Epithelial cell of proximal tubule (primary cell): ENCODE measurements at regions not wholly inside any gene's neighbourhood (a gene's known extent, or its start where the extent isn't known, plus 50 kb on each side); places are given as distances from the start of the nearest gene placed in this dataset.

Source experiments
- DNase-seq: peaks from one replicate; pipeline ENCODE4 v3.0.0-alpha.2; 2011; ENCODE audit warnings: low read depth
- H3K4me3 ChIP-seq: 2 replicates; pipeline ENCODE4 v1.5.1; 2011; ENCODE audit warnings: low read depth, mild to moderate bottlenecking, low read length
- CTCF ChIP-seq: conservative IDR thresholded peaks from 2 replicates; pipeline ENCODE4 v1.5.1; 2012; ENCODE audit warnings: low read depth, mild to moderate bottlenecking, low read length

- no peak for TF ChIP-seq CTCF
- H3K4me3 ChIP-seq, result no peak overlapping the region
- DNase-seq, result no peak
These were observed 129.7 kb downstream of the OSR1 start for GRCh38 chr2:19228715-19229114.

GRCh38 chr2:19228181-19228593 lies 130.2 kb downstream of the OSR1 start:
- no peak for TF ChIP-seq CTCF
- no peak overlapping the region for H3K4me3 ChIP-seq
- no peak for DNase-seq

DNA sequence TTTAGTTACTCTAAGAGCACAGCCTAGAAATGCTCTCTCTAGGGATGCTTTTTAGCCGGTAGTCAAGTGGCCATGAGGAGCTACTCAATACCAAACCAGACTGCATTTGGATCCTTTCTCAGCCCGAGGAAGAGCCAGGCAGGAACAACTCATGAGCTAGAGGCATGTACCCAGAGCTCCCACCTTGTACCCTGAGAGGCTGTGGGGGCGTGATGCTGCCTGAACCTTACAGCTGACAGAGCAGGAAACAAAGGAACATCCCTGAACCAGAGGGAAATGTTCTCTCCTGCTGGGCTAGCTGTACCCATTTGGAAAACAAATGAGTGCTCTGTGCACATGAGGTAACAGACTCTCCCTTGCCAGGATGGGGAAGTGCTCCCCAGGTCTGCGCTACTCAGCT lies 131.6 kb downstream of the OSR1 start:
- no peak for DNase-seq
- H3K4me3 ChIP-seq, result no peak overlapping the region
- TF ChIP-seq CTCF, result no peak

- no peak overlapping the region for H3K4me3 ChIP-seq
- no peak for TF ChIP-seq CTCF
- no peak for DNase-seq
These were observed 132.0 kb downstream of the OSR1 start for GRCh38 chr2:19226386-19226785.

DNA sequence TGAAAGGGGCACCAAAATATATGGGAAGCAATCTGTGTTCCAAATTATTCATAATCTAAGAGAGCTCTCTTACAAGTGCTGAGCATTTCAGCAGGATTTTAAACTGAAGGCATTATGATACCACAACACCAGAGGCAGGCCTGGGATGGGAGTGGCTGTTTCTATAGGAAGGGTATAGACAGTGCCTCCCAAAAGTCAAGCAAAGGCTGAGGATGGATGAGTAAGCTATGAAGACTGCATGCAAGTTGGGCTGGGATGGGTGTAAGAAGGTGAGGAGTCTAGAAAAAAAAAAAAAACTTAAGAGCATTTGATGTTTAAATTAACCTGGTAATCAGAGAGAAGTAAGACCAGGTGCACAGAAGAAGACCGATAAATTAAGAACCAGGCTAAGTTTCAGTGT lies 132.5 kb downstream of the OSR1 start:
- no peak for TF ChIP-seq CTCF
- no peak for DNase-seq
- H3K4me3 ChIP-seq, result no peak overlapping the region

DNA sequence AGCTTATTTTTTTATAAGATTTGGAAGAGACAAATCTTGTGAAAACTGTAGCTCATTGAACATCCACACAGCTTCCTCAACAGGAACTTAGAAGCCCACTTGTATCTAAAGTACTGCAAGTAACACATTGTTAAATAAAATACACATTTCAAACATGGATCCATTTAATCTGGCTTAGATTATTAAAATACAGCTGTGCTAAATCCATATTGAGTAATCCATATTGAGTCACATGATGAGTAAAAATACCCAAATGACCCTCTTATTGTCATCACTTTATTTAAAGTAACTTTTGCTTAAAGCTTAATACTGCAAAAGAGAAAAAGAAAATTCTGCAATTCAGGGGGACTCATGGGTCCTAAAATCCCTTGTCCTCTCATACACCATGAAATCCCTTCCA lies 133.3 kb downstream of the OSR1 start:
- DNase-seq, result no peak
- H3K4me3 ChIP-seq, result no peak overlapping the region
- TF ChIP-seq CTCF, result no peak

DNA sequence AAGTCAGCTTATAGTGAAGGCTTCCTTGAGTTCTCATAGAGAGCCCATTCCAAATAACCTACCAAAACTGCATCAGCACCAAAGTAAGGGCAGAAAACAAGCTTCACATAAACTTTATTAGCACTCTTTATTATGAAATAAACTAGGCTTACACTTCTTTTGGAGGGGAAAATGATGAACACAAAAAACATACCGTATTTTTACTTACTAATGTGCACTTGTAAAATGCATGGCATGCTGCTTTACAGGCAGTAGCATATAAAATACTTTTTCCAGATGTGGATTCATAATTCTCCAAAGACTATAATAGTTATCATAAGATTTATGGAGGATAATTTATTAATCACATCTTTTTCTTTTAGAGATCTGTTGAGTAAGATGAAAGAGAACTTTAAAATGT lies 133.9 kb downstream of the OSR1 start:
- no peak overlapping the region for H3K4me3 ChIP-seq
- DNase-seq, result no peak
- TF ChIP-seq CTCF, result no peak
